ENCODE measurements at regions not wholly inside any gene's neighbourhood (a gene's known extent, or its start where the extent isn't known, plus 50 kb on each side); places are given as distances from the start of the nearest gene placed in this dataset.

DNA sequence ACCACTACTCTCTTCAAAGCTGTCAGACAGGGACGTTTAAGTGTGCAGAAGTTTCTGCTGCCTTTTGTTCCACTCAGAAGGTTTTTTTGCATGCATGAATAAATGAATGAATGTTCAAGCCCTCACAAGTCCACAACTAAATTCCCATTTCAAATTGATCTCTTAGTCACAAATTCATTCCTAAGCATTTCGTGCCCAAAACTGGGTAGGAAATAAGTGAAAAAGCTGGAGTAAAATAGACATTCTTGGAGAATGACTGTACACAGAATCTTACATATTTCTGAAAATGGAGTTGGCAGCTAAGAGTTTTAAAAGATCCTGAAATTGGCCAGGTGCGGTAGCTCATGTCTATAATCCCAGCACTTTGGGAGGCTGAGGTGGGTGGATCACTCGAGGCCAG is 117.6 kb downstream of the PERP start:
- Histone ChIP-seq H3K36me3 (ENCODE audit: control insufficient read depth in 2 of 3, insufficient read depth in 3 of 3, low read length in 3 of 3) (no peaks in the 10 kb centered on the region), H3K9me3 (ENCODE audit: control insufficient read depth in 2 of 3, insufficient read depth in 1 of 3, low read length in 3 of 3) (no peaks in the 10 kb centered on the region), H3K4me1 (ENCODE audit: control insufficient read depth in 2 of 3, insufficient read depth in 2 of 3, low read depth in 1 of 3, low read length in 3 of 3) (no peaks in the 10 kb centered on the region), H3K27ac (ENCODE audit: low read depth in 2 of 2, low read length in 2 of 2) (no peak overlapping the region), H3K27me3 (ENCODE audit: control insufficient read depth, insufficient read depth, low read length) (no peaks in the 10 kb centered on the region), H3K9ac (ENCODE audit: low read length in 3 of 3) (no peak overlapping the region), H3K4me3 (ENCODE audit: low read length in 3 of 3) (no peak overlapping the region)
- intact Hi-C loops (cut with DNase I), result no loop called here
- DNase-seq, result no peak
- TF ChIP-seq, protein P1, sequence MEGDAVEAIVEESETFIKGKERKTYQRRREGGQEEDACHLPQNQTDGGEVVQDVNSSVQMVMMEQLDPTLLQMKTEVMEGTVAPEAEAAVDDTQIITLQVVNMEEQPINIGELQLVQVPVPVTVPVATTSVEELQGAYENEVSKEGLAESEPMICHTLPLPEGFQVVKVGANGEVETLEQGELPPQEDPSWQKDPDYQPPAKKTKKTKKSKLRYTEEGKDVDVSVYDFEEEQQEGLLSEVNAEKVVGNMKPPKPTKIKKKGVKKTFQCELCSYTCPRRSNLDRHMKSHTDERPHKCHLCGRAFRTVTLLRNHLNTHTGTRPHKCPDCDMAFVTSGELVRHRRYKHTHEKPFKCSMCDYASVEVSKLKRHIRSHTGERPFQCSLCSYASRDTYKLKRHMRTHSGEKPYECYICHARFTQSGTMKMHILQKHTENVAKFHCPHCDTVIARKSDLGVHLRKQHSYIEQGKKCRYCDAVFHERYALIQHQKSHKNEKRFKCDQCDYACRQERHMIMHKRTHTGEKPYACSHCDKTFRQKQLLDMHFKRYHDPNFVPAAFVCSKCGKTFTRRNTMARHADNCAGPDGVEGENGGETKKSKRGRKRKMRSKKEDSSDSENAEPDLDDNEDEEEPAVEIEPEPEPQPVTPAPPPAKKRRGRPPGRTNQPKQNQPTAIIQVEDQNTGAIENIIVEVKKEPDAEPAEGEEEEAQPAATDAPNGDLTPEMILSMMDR (IDR thresholded peaks at IDR 0.05; ENCODE audit: borderline replicate concordance, extremely low read depth, insufficient read depth), result no peak
- FAIRE-seq, result no peak

DNA sequence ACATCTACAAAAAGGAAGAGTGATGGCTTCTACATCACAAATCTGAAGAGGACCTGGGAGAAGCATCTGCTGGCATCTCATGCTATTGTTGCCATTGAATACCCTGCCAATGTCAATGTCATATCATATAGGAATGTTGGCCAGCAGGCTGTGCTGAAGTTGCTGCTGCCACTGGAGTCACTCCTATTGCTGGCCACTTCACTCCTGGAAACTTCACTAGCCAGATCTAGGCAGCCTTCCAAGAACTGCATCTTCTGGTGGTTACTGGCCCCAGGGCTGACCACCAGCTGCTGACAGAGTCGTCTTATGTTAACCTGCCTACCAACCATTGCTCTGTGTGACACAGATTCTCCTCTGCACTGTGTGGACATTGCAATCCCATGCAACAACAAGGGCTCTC is 111.8 kb downstream of the PERP start:
- Histone ChIP-seq H3K27ac (ENCODE audit: low read depth in 2 of 2, low read length in 2 of 2) (no peak overlapping the region), H3K9ac (ENCODE audit: low read length in 3 of 3) (no peak overlapping the region), H3K4me1 (ENCODE audit: control insufficient read depth in 2 of 3, insufficient read depth in 2 of 3, low read depth in 1 of 3, low read length in 3 of 3) (no peaks in the 10 kb centered on the region), H3K27me3 (ENCODE audit: control insufficient read depth, insufficient read depth, low read length) (no peaks in the 10 kb centered on the region), H3K9me3 (ENCODE audit: control insufficient read depth in 2 of 3, insufficient read depth in 1 of 3, low read length in 3 of 3) (peaks cover 0 to 7% (median 0%) of the 10 kb centered on the region in 3 donors), H3K36me3 (ENCODE audit: control insufficient read depth in 2 of 3, insufficient read depth in 3 of 3, low read length in 3 of 3) (no peaks in the 10 kb centered on the region), H3K4me3 (ENCODE audit: low read length in 3 of 3) (no peak overlapping the region)
- intact Hi-C loops (cut with DNase I), result no loop called here
- no peak for DNase-seq
- no peak for FAIRE-seq
- TF ChIP-seq, protein P1 (IDR thresholded peaks at IDR 0.05; ENCODE audit: borderline replicate concordance, extremely low read depth, insufficient read depth), result no peak

DNA sequence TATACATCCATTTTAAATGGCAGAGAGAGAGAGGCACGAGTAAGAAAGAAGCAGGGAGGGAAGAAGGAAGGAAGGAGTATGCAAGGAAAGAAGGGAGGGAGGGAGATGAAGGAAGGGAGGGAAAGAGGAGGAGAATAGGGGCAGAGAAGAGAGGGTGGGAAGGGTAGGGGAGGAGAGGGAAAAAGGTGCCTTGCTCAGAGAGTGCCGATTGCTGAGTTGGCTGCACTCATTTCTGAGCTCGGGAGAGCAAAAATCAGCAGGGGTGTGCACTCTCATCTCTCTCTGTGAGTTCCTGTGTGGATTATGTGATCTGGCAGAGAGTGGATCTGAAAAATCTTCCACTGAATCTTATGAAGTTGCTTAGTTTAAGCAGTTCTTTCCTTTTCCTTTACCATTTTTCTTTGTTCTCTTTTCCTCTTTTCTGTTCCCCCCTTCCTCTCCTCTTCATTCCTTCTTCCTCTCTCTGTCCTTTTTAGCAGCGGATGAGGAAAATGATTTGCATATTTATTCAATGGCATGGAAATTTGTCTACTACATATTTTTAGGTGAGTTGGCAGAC is 108.7 kb downstream of the PERP start:
- no peak overlapping the region for H3K4me3 ChIP-seq (ENCODE audit: low read length in 3 of 3)
- TF ChIP-seq, protein P1 (IDR thresholded peaks at IDR 0.05; ENCODE audit: borderline replicate concordance, extremely low read depth, insufficient read depth), result no peak
- FAIRE-seq (no peak), DNase-seq (no peak)
- no peak overlapping the region for H3K9ac ChIP-seq (ENCODE audit: low read length in 3 of 3)
- H3K4me1 ChIP-seq (ENCODE audit: control insufficient read depth in 2 of 3, insufficient read depth in 2 of 3, low read depth in 1 of 3, low read length in 3 of 3), result no peaks in the 10 kb centered on the region
- peaks cover 0 to 7% (median 0%) of the 10 kb centered on the region in 3 donors for H3K9me3 ChIP-seq (ENCODE audit: control insufficient read depth in 2 of 3, insufficient read depth in 1 of 3, low read length in 3 of 3)
- no peak overlapping the region for H3K27ac ChIP-seq (ENCODE audit: low read depth in 2 of 2, low read length in 2 of 2)
- intact Hi-C loops (cut with DNase I), result no loop called here
- no peaks in the 10 kb centered on the region for H3K36me3 ChIP-seq (ENCODE audit: control insufficient read depth in 2 of 3, insufficient read depth in 3 of 3, low read length in 3 of 3)
- H3K27me3 ChIP-seq (ENCODE audit: control insufficient read depth, insufficient read depth, low read length), result no peaks in the 10 kb centered on the region

DNA sequence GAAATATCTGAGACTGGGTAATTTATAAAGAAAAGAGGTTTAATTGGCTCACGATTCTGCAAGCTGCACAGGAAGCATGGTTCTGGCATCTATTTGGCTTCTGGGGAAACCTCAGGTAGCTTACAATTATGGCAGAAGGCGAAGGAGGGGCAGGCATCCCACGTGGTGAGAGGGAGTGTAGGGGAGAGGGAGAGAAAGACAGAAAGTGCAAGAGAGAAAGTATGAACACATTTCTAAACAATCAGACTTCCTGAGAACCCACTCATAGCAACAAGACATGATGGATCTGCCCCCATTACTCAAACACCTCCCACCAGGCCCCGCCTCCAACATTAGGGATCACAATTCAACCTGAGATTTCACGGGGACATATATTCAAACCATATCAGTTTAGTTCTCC is 107.4 kb downstream of the PERP start:
- intact Hi-C loops (cut with DNase I), result loop anchor here (10.0 kb wide), 1 partner anchor 115 kb away; no protein-coding TSS in a partner anchor
- no peak for FAIRE-seq
- TF ChIP-seq, protein P1 (IDR thresholded peaks at IDR 0.05; ENCODE audit: borderline replicate concordance, extremely low read depth, insufficient read depth), result no peak

More for the DNA sequence above, 107.4 kb downstream of the PERP start:
- no peak overlapping the region for H3K9ac ChIP-seq (ENCODE audit: low read length in 3 of 3)
- no peaks in the 10 kb centered on the region for H3K4me1 ChIP-seq (ENCODE audit: control insufficient read depth in 2 of 3, insufficient read depth in 2 of 3, low read depth in 1 of 3, low read length in 3 of 3)
- H3K4me3 ChIP-seq (ENCODE audit: low read length in 3 of 3), result no peak overlapping the region
- no peaks in the 10 kb centered on the region for H3K36me3 ChIP-seq (ENCODE audit: control insufficient read depth in 2 of 3, insufficient read depth in 3 of 3, low read length in 3 of 3)
- peaks cover 0 to 7% (median 0%) of the 10 kb centered on the region in 3 donors for H3K9me3 ChIP-seq (ENCODE audit: control insufficient read depth in 2 of 3, insufficient read depth in 1 of 3, low read length in 3 of 3)
- no peaks in the 10 kb centered on the region for H3K27me3 ChIP-seq (ENCODE audit: control insufficient read depth, insufficient read depth, low read length)
- DNase-seq, result no peak
- H3K27ac ChIP-seq (ENCODE audit: low read depth in 2 of 2, low read length in 2 of 2), result no peak overlapping the region
